Osteoblast (primary cell): ENCODE measurements at regions not wholly inside any gene's neighbourhood (a gene's known extent, or its start where the extent isn't known, plus 50 kb on each side); places are given as distances from the start of the nearest gene placed in this dataset.

ENCODE experiments used
- DNase-seq: peaks from one replicate; pipeline ENCODE4 v3.0.0; 2011; ENCODE audit warnings: low spot score, mixed read lengths; ENCODE audit not compliant: insufficient read length; ENCODE audit errors: missing footprints
- H2AFZ ChIP-seq: 2 replicates; pipeline ENCODE4 v1.6.0; 2011; ENCODE audit warnings: mild to moderate bottlenecking, low read length
- H3K27ac ChIP-seq: 2 replicates; pipeline ENCODE4 v1.5.1; 2011; ENCODE audit warnings: mild to moderate bottlenecking, low read depth, low read length, moderate library complexity
- H3K27me3 ChIP-seq: 2 replicates; pipeline ENCODE4 v1.6.0; 2012; ENCODE audit warnings: mild to moderate bottlenecking, control low read depth, inconsistent platforms, low read length, moderate library complexity; ENCODE audit not compliant: insufficient read depth
- H3K36me3 ChIP-seq: 2 replicates; pipeline ENCODE4 v1.5.1; 2011; ENCODE audit warnings: mild to moderate bottlenecking, low read length, control low read depth, moderate library complexity; ENCODE audit not compliant: insufficient read depth
- H3K4me1 ChIP-seq: 2 replicates; pipeline ENCODE4 v1.5.1; 2011; ENCODE audit warnings: mild to moderate bottlenecking, low read length, control low read depth, moderate library complexity; ENCODE audit not compliant: insufficient read depth
- H3K4me2 ChIP-seq: 2 replicates; pipeline ENCODE4 v1.6.0; 2011; ENCODE audit warnings: mild to moderate bottlenecking, low read length; ENCODE audit not compliant: insufficient read depth
- H3K4me3 ChIP-seq: fragments of 200-600 bp; sonication (generic); 3 replicates; pipeline ENCODE4 v1.5.1; 2012; ENCODE audit warnings: mild to moderate bottlenecking, low read length, inconsistent platforms; ENCODE audit not compliant: insufficient read depth
- H3K79me2 ChIP-seq: 2 replicates; pipeline ENCODE4 v1.6.0; 2012; ENCODE audit warnings: mild to moderate bottlenecking, low read length, control low read depth, inconsistent platforms; ENCODE audit not compliant: insufficient read depth
- H3K9me3 ChIP-seq: 2 replicates; pipeline ENCODE4 v1.5.1; 2011; ENCODE audit warnings: low read depth, low read length, control low read depth
- H4K20me1 ChIP-seq: 2 replicates; pipeline ENCODE4 v1.6.0; 2012; ENCODE audit warnings: mild to moderate bottlenecking, low read length, control low read depth; ENCODE audit not compliant: insufficient read depth
- TF ChIP-seq, protein P1 (sequence below): IDR thresholded peaks from 2 replicates; pipeline ENCODE4 v1.5.1; 2011; ENCODE audit warnings: mild to moderate bottlenecking, low read depth, low read length, moderate library complexity; ENCODE audit errors: extremely low read depth

- no peaks in the 10 kb centered on the region for H3K27me3 ChIP-seq
- no peak overlapping the region for H3K4me3 ChIP-seq
- H3K36me3 ChIP-seq = no peaks in the 10 kb centered on the region
- H3K79me2 ChIP-seq = no peaks in the 10 kb centered on the region
- H3K9me3 ChIP-seq = no peaks in the 10 kb centered on the region
- peaks cover 4% of the 10 kb centered on the region for H3K4me1 ChIP-seq
- H3K27ac ChIP-seq = no peak overlapping the region
- TF ChIP-seq, protein P1, sequence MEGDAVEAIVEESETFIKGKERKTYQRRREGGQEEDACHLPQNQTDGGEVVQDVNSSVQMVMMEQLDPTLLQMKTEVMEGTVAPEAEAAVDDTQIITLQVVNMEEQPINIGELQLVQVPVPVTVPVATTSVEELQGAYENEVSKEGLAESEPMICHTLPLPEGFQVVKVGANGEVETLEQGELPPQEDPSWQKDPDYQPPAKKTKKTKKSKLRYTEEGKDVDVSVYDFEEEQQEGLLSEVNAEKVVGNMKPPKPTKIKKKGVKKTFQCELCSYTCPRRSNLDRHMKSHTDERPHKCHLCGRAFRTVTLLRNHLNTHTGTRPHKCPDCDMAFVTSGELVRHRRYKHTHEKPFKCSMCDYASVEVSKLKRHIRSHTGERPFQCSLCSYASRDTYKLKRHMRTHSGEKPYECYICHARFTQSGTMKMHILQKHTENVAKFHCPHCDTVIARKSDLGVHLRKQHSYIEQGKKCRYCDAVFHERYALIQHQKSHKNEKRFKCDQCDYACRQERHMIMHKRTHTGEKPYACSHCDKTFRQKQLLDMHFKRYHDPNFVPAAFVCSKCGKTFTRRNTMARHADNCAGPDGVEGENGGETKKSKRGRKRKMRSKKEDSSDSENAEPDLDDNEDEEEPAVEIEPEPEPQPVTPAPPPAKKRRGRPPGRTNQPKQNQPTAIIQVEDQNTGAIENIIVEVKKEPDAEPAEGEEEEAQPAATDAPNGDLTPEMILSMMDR = no peak
- no peak overlapping the region for H2AFZ ChIP-seq
- no peak for DNase-seq
- no peak overlapping the region for H3K4me2 ChIP-seq
- no peaks in the 10 kb centered on the region for H4K20me1 ChIP-seq
Measured at GRCh38 chr2:138184428-138184827, 220.2 kb downstream of the HNMT start.

DNA sequence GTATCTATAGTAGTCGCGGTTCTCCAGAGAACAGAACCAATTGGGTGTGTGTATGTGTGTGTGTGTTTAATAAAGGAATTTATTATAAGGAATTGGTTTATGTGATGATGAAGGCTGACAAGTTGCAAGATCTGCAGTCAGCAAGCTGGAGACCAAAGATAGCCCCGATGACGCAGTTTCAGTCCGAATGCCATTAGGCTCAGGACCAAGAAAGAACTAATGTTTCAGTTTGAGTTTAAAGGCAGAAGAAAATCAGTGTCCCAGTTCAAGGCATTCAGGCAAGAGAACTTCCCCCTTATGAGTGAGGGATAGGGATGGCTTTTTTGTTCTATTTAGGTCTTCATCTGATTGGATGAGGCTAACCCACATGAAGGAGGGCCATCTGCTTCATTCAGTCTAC lies 221.6 kb downstream of the HNMT start:
- Histone ChIP-seq H3K36me3 (no peaks in the 10 kb centered on the region), H3K4me1 (peaks cover 4% of the 10 kb centered on the region), H3K9me3 (no peaks in the 10 kb centered on the region), H3K4me3 (no peak overlapping the region), H3K27ac (no peak overlapping the region), H2AFZ (no peak overlapping the region), H4K20me1 (no peaks in the 10 kb centered on the region), H3K79me2 (no peaks in the 10 kb centered on the region), H3K27me3 (no peaks in the 10 kb centered on the region), H3K4me2 (no peak overlapping the region)
- DNase-seq = no peak
- TF ChIP-seq, protein P1 = no peak

DNA sequence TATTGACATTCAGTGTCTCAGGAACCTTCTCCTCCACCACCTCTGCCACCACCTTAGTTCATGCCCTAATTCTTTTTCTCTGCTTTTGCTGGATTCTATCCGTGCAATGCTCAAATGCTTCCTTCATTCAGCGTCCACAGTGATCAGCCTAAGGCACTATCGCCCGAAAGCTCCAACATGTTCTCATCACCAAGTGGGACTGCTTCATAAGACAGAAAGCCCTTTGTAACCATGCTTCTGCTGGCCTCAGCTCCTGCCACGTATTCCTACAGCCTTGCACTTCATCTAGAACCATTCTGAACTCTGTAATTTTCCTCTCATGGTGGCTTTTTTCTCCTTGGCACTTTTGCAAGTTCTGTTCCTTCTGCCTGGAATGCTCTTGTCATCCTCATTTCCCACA lies 222.9 kb downstream of the HNMT start:
- Histone ChIP-seq H3K27me3 (no peaks in the 10 kb centered on the region), H3K27ac (no peak overlapping the region), H2AFZ (no peak overlapping the region), H3K9me3 (no peaks in the 10 kb centered on the region), H3K4me1 (peaks cover 4% of the 10 kb centered on the region), H4K20me1 (no peaks in the 10 kb centered on the region), H3K36me3 (no peaks in the 10 kb centered on the region), H3K4me3 (no peak overlapping the region), H3K4me2 (no peak overlapping the region), H3K79me2 (no peaks in the 10 kb centered on the region)
- TF ChIP-seq, protein P1 = no peak
- no peak for DNase-seq

DNA sequence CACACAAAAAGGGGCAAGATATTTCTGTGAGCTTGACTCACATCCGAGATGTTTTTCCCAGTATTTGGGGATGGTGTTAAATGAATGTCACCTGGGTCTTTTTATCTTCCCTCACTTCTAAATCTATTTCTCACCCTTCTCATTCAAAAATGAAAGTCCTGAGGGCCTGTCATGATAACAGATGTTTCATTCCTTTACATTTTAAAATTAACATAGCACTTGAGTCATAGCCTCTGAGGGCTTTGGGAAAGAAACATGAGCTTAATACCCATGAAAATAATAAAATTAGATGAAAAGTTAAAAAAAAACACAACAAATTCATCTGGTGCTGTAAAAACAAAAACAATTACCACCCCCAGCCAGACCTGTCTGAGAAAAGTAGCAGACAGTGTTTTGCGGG lies 226.7 kb downstream of the HNMT start:
- DNase-seq = no peak
- H3K27me3 ChIP-seq = no peaks in the 10 kb centered on the region
- H3K79me2 ChIP-seq = no peaks in the 10 kb centered on the region
- H3K36me3 ChIP-seq = no peaks in the 10 kb centered on the region
- H4K20me1 ChIP-seq = no peaks in the 10 kb centered on the region
- H3K27ac ChIP-seq = no peak overlapping the region
- H3K4me2 ChIP-seq = no peak overlapping the region
- no peaks in the 10 kb centered on the region for H3K4me1 ChIP-seq
- H3K4me3 ChIP-seq = no peak overlapping the region
- H3K9me3 ChIP-seq = no peaks in the 10 kb centered on the region
- no peak overlapping the region for H2AFZ ChIP-seq
- TF ChIP-seq, protein P1 = no peak
